Suprapubic skin (tissue), 4 donors: ENCODE measurements at regions not wholly inside any gene's neighbourhood (a gene's known extent, or its start where the extent isn't known, plus 50 kb on each side); places are given as distances from the start of the nearest gene placed in this dataset.

Experiments
- DNase-seq, 2 donors: peaks; one replicate each; pipeline ENCODE4 v3.0.0-alpha.2; 2019; ENCODE audit warnings: low spot score in 2 of 2
- H3K27ac ChIP-seq: fragments of 200-600 bp; sonication (generic); one replicate; pipeline ENCODE4 v1.5.1; 2019
- H3K27me3 ChIP-seq: fragments of 200-600 bp; sonication (generic); one replicate; pipeline ENCODE4 v1.5.1; 2019
- H3K36me3 ChIP-seq: fragments of 200-600 bp; sonication (generic); one replicate; pipeline ENCODE4 v1.5.1; 2019
- H3K4me1 ChIP-seq: fragments of 200-600 bp; sonication (generic); one replicate; pipeline ENCODE4 v1.5.1; 2019
- H3K4me3 ChIP-seq: fragments of 200-600 bp; sonication (generic); one replicate; pipeline ENCODE4 v1.5.1; 2019; ENCODE audit warnings: mild to moderate bottlenecking
- H3K9me3 ChIP-seq: fragments of 200-600 bp; sonication (generic); one replicate; pipeline ENCODE4 v1.5.1; 2019
- CTCF ChIP-seq, 2 donors: fragments of 200-600 bp in 1 of 2; fragments of 450-650 bp in 1 of 2; sonication (generic) in 1 of 2; IDR thresholded peaks; one replicate each; pipeline ENCODE4 v1.5.1; 2016 to 2019; ENCODE audit warnings: antibody characterized with exemption in 2 of 2, mild to moderate bottlenecking in 1 of 2, moderate library complexity in 1 of 2
- EP300 ChIP-seq: sonication (generic); formaldehyde crosslinking; IDR thresholded peaks from one replicate; pipeline ENCODE4 v1.6.1; 2017; ENCODE audit warnings: antibody characterized with exemption
- POLR2A ChIP-seq, 2 donors: fragments of 450-650 bp; IDR thresholded peaks; one replicate each; pipeline ENCODE4 v1.6.1; 2017; ENCODE audit warnings: antibody characterized with exemption in 2 of 2, mild to moderate bottlenecking in 2 of 2, moderate library complexity in 2 of 2
- POLR2AphosphoS5 ChIP-seq, 3 donors: sonication (generic); formaldehyde crosslinking; IDR thresholded peaks; one replicate each; pipeline ENCODE4 v1.6.1; 2017; ENCODE audit warnings: antibody characterized with exemption in 3 of 3
- WGBS: methylation state at CpG from one replicate; pipeline ENCODE4 v1.1.5; 2018; 5-methylcytosine and 5-hydroxymethylcytosine counted together

GRCh38 chr15:52936489-52936888, 146.4 kb upstream of the ONECUT1 start:
- H3K27ac ChIP-seq, result no peak overlapping the region
- WGBS, result 88% methylated on average over 1 of the region's 1 CpG
- H3K9me3 ChIP-seq, result no peaks in the 10 kb centered on the region
- no peaks in the 10 kb centered on the region for H3K27me3 ChIP-seq
- H3K36me3 ChIP-seq, result no peaks in the 10 kb centered on the region
- no peaks in the 10 kb centered on the region for H3K4me1 ChIP-seq
- H3K4me3 ChIP-seq, result no peak overlapping the region
- no peak for DNase-seq
- TF ChIP-seq EP300 (no peak), CTCF (IDR thresholded peaks at IDR 0.05) (no peak), POLR2A (IDR thresholded peaks at IDR 0.05) (no peak), POLR2AphosphoS5 (IDR thresholded peaks at IDR 0.05) (no peak)

- WGBS, result 40% methylated on average over 10 of the region's 10 CpGs
- H3K36me3 ChIP-seq, result no peaks in the 10 kb centered on the region
- no peak for TF ChIP-seq POLR2A (IDR thresholded peaks at IDR 0.05)
- TF ChIP-seq CTCF (IDR thresholded peaks at IDR 0.05), result no peak
- TF ChIP-seq POLR2AphosphoS5 (IDR thresholded peaks at IDR 0.05), result no peak
- TF ChIP-seq EP300, result no peak
Observed at GRCh38 chr15:52925130-52925529, 135.0 kb upstream of the ONECUT1 start.

GRCh38 chr15:52924630-52925029, 134.5 kb upstream of the ONECUT1 start:
- no peak overlapping the region for H3K27ac ChIP-seq
- 79% methylated on average over 7 of the region's 7 CpGs for WGBS
- H3K4me1 ChIP-seq, result no peaks in the 10 kb centered on the region
- no peak for TF ChIP-seq POLR2AphosphoS5 (IDR thresholded peaks at IDR 0.05)
- no peak for TF ChIP-seq POLR2A (IDR thresholded peaks at IDR 0.05)
- no peak for TF ChIP-seq CTCF (IDR thresholded peaks at IDR 0.05)
- no peak for TF ChIP-seq EP300
- DNase-seq, result no peak
- H3K9me3 ChIP-seq, result no peaks in the 10 kb centered on the region
- H3K4me3 ChIP-seq, result no peak overlapping the region
- H3K36me3 ChIP-seq, result no peaks in the 10 kb centered on the region
- H3K27me3 ChIP-seq, result no peaks in the 10 kb centered on the region

More at GRCh38 chr15:52925130-52925529, 135.0 kb upstream of the ONECUT1 start:
- H3K4me1 ChIP-seq, result no peaks in the 10 kb centered on the region
- DNase-seq, result no peak
- H3K27me3 ChIP-seq, result no peaks in the 10 kb centered on the region
- H3K27ac ChIP-seq, result no peak overlapping the region
- no peaks in the 10 kb centered on the region for H3K9me3 ChIP-seq
- H3K4me3 ChIP-seq, result no peak overlapping the region

GRCh38 chr15:52923626-52924025, 133.5 kb upstream of the ONECUT1 start:
- Histone ChIP-seq H3K9me3 (no peaks in the 10 kb centered on the region), H3K27me3 (no peaks in the 10 kb centered on the region), H3K4me3 (no peak overlapping the region), H3K36me3 (no peaks in the 10 kb centered on the region), H3K27ac (no peak overlapping the region), H3K4me1 (no peaks in the 10 kb centered on the region)
- 61% methylated on average over 6 of the region's 6 CpGs for WGBS
- no peak for DNase-seq
- TF ChIP-seq EP300 (no peak), POLR2A (IDR thresholded peaks at IDR 0.05) (no peak), CTCF (IDR thresholded peaks at IDR 0.05) (no peak), POLR2AphosphoS5 (IDR thresholded peaks at IDR 0.05) (no peak)

GRCh38 chr15:52922871-52923270, 132.7 kb upstream of the ONECUT1 start:
- no peaks in the 10 kb centered on the region for H3K36me3 ChIP-seq
- no peaks in the 10 kb centered on the region for H3K9me3 ChIP-seq
- no peak overlapping the region for H3K27ac ChIP-seq
- TF ChIP-seq EP300, result no peak
- no peak for TF ChIP-seq CTCF (IDR thresholded peaks at IDR 0.05)
- TF ChIP-seq POLR2A (IDR thresholded peaks at IDR 0.05), result no peak
- no peak for TF ChIP-seq POLR2AphosphoS5 (IDR thresholded peaks at IDR 0.05)
- WGBS, result 82% methylated on average over 7 of the region's 7 CpGs
- H3K27me3 ChIP-seq, result no peaks in the 10 kb centered on the region
- H3K4me1 ChIP-seq, result no peaks in the 10 kb centered on the region
- DNase-seq, result no peak
- H3K4me3 ChIP-seq, result no peak overlapping the region
